Mesodermal cell (in vitro differentiated cells): ENCODE measurements at regions not wholly inside any gene's neighbourhood (a gene's known extent, or its start where the extent isn't known, plus 50 kb on each side); places are given as distances from the start of the nearest gene placed in this dataset.

Source experiments
- H3K27ac ChIP-seq: 2 replicates; pipeline ENCODE4 v1.7.0; 2013; ENCODE audit warnings: mild to moderate bottlenecking, low read depth, low read length, moderate library complexity; ENCODE audit not compliant: severe bottlenecking
- H3K36me3 ChIP-seq: 2 replicates; pipeline ENCODE4 v1.7.1; 2013; ENCODE audit warnings: mild to moderate bottlenecking, low read length, moderate library complexity; ENCODE audit not compliant: control insufficient read depth, insufficient read depth
- H3K4me1 ChIP-seq: one replicate; pipeline ENCODE4 v1.7.1; 2013; ENCODE audit warnings: mild to moderate bottlenecking, low read length; ENCODE audit not compliant: insufficient read depth, control insufficient read depth, poor library complexity, severe bottlenecking
- H3K4me3 ChIP-seq: 2 replicates; pipeline ENCODE4 v1.7.0; 2013; ENCODE audit warnings: low read length, control low read depth, mild to moderate bottlenecking; ENCODE audit not compliant: insufficient read depth, poor library complexity, severe bottlenecking; ENCODE audit errors: extremely low read depth
- H3K9me3 ChIP-seq: 2 replicates; pipeline ENCODE4 v1.7.1; 2013; ENCODE audit warnings: mild to moderate bottlenecking, low read length, moderate library complexity; ENCODE audit not compliant: control insufficient read depth
- WGBS, 2 experiments: methylation state at CpG; one replicate each; pipeline ENCODE4 v1.1.5; 2013; ENCODE audit warnings: missing lambda C conversion rate in 2 of 2; ENCODE audit not compliant: insufficient coverage in 2 of 2; 5-methylcytosine and 5-hydroxymethylcytosine counted together

DNA sequence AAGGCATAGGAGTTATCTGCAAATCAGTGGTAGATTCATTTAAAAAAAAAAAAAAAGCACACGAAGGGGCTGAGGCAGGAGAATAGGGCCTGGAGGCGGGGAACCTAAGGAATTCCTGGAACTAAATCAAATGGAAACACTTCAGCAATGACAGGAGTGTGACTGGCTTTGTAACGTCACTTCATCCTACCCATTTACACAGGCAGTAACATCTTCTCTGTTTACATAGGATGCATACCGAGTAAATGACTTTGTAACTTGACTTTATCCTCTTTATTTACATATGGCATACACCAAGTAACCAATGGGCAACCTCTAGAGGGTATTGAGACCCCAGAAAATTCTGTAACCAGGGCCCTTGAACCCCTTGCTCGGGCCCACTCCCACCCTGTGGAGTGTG is 56.4 kb upstream of the IYD start:
- H3K9me3 ChIP-seq: peaks cover 5% of the 10 kb centered on the region
- 76 to 84% methylated on average over 3 to 4 of the region's 5 CpGs for WGBS, 2 experiments
- H3K36me3 ChIP-seq: no peaks in the 10 kb centered on the region
- no peaks in the 10 kb centered on the region for H3K4me1 ChIP-seq
- H3K4me3 ChIP-seq: no peak overlapping the region
- H3K27ac ChIP-seq: no peak overlapping the region

GRCh38 chr6:150312844-150313584 is 55.8 kb upstream of the IYD start:
- 92 to 97% methylated on average over 5 to 6 of the region's 7 CpGs for WGBS, 2 experiments
- H3K36me3 ChIP-seq: no peaks in the 10 kb centered on the region
- H3K27ac ChIP-seq: no peak overlapping the region
- no peak overlapping the region for H3K4me3 ChIP-seq
- peaks cover 5% of the 10 kb centered on the region for H3K9me3 ChIP-seq
- no peaks in the 10 kb centered on the region for H3K4me1 ChIP-seq

DNA sequence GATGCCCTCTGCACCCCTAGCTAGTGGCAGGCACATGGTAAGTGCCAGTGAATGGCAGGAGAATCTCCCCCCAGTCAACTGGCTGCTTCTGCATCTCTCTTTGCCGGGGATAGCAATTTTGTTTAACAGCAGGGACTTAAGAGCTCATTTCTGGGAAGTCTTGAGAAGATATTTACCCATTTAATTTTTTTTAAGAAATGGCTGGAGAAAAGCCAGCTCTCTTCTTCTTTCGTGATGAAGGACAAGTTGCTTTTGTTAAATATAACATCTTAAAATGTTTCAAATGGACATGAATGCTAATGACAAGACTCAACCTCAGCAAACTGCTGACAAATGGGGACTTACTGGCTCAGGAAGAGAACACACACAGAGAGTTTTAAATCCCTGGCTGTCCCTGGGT is 55.0 kb upstream of the IYD start:
- Histone ChIP-seq H3K4me1 (no peaks in the 10 kb centered on the region), H3K36me3 (no peaks in the 10 kb centered on the region), H3K4me3 (no peak overlapping the region), H3K27ac (no peak overlapping the region), H3K9me3 (peaks cover 5% of the 10 kb centered on the region)
- WGBS, 2 experiments: no CpG with 5 or more reads among the region's 2 CpGs

DNA sequence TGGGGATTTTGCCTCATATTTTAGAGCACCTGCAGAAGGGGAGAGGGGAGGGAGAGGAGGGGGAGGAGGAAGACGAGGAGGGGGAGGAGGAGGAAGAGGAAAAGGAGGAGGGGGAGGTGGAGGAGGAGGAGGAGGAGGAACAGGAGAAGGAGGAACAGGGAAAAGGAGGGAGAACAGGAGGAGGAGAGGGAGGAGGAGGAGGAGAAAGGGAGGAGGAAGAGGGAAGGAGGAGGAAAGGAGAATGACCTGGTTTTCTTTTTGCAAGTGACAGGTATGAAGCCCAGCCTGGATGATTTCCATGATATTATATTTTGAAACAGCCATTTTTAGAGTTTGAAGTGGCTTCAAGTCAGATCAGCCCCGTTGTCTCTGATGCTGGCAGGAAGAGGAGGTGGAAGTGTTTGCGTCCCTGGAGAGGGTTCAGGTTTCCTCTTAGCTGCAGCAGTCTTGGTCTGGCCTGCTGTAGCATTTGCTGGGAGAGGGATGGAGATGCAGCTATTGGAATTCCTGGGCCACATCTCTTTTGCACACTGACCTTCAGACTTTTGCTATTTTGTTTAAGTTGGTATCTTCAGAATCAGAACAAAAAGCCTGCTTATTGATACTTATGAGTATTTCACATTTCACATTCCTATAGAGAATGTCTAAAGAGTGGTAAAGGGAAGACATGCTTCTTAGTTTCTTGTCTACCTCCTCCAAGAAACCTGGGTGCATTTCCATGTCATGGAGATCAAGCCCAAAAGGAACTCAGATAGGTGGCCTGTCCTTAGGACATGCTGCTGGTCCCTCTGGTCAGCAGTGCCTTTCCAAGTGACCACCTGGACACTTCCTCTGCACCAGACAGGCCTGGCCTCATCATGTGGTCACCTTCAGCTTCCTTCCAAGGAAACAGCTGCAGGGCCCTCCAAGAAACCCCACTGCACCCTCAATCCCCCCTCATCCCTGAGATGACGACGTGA is 54.3 kb upstream of the IYD start:
- Histone ChIP-seq H3K36me3 (no peaks in the 10 kb centered on the region), H3K4me1 (no peaks in the 10 kb centered on the region), H3K27ac (no peak overlapping the region), H3K9me3 (peaks cover 5% of the 10 kb centered on the region), H3K4me3 (no peak overlapping the region)
- 76 to 94% methylated on average over 3 to 4 of the region's 5 CpGs for WGBS, 2 experiments

GRCh38 chr6:150315626-150316025 is 53.2 kb upstream of the IYD start:
- H3K36me3 ChIP-seq: no peaks in the 10 kb centered on the region
- WGBS, 2 experiments: 94% methylated on average over 3 of the region's 4 CpGs; no CpG with 5 or more reads in 1 of the 2 experiments
- H3K27ac ChIP-seq: no peak overlapping the region
- no peak overlapping the region for H3K4me3 ChIP-seq
- H3K4me1 ChIP-seq: no peaks in the 10 kb centered on the region
- H3K9me3 ChIP-seq: peaks cover 5% of the 10 kb centered on the region

- 91 to 95% methylated on average over 4 to 5 of the region's 5 CpGs for WGBS, 2 experiments
- Histone ChIP-seq H3K9me3 (peaks cover 5% of the 10 kb centered on the region), H3K36me3 (no peaks in the 10 kb centered on the region), H3K27ac (no peak overlapping the region), H3K4me3 (no peak overlapping the region), H3K4me1 (no peaks in the 10 kb centered on the region)
These were observed 51.9 kb upstream of the IYD start for GRCh38 chr6:150316936-150317335.
